Stimulated activated memory B cell treated with anti-CD40 and anti-IgM and Interleukin-4, amounts not matched to agents 10 μg/mL and 1 μg/mL and 100 μg/mL, for 72 hours (primary cell): ENCODE measurements at regions not wholly inside any gene's neighbourhood (a gene's known extent, or its start where the extent isn't known, plus 50 kb on each side); places are given as distances from the start of the nearest gene placed in this dataset.
"Not testable (repeated sequence)": the region's sequence is repeated elsewhere in the genome, so short reads cannot be mapped to it uniquely, and the experiment has no call there.

Source experiments
- ATAC-seq: fragments of 150-1000 bp; cut with Tn5 transposase; 2 replicates; pipeline ENCODE4 v1.10.0; 2021
- H3K27ac Mint-ChIP-seq: one replicate; pipeline ENCODE4 v1.8.0; 2022; ENCODE audit warnings: mild to moderate bottlenecking, mixed read lengths
- H3K27me3 Mint-ChIP-seq: one replicate; pipeline ENCODE4 v1.8.0; 2022; ENCODE audit warnings: mixed read lengths
- H3K36me3 Mint-ChIP-seq: one replicate; pipeline ENCODE4 v1.8.0; 2022; ENCODE audit warnings: mixed read lengths
- H3K4me1 Mint-ChIP-seq: one replicate; pipeline ENCODE4 v1.8.0; 2022; ENCODE audit warnings: mixed read lengths
- H3K4me3 Mint-ChIP-seq: one replicate; pipeline ENCODE4 v1.8.0; 2022; ENCODE audit warnings: mild to moderate bottlenecking, moderate library complexity, mixed read lengths
- H3K9me3 Mint-ChIP-seq: one replicate; pipeline ENCODE4 v1.8.0; 2022; ENCODE audit warnings: mixed read lengths

- H3K27ac Mint-ChIP-seq, H3K9me3 Mint-ChIP-seq, ATAC-seq, H3K4me3 Mint-ChIP-seq, H3K27me3 Mint-ChIP-seq: not testable (repeated sequence)
- peaks cover 16% of the 10 kb centered on the region for H3K4me1 Mint-ChIP-seq
- H3K36me3 Mint-ChIP-seq = peaks cover 51% of the 10 kb centered on the region
Observed at GRCh38 chr3:195962222-195962621, 53.9 kb upstream of the TNK2 start.

- H3K27me3 Mint-ChIP-seq, H3K9me3 Mint-ChIP-seq, ATAC-seq, H3K4me3 Mint-ChIP-seq: not testable (repeated sequence)
- Mint-ChIP-seq H3K36me3 (peaks cover 58% of the 10 kb centered on the region), H3K4me1 (peaks cover 16% of the 10 kb centered on the region), H3K27ac (peak overlapping the region; percentile 29)
Observed at GRCh38 chr3:195960971-195961775, 52.8 kb upstream of the TNK2 start.

GRCh38 chr3:195960164-195960563 is 51.8 kb upstream of the TNK2 start:
- not testable (repeated sequence) for H3K9me3 Mint-ChIP-seq, H3K27ac Mint-ChIP-seq, ATAC-seq, H3K27me3 Mint-ChIP-seq, H3K4me3 Mint-ChIP-seq
- H3K4me1 Mint-ChIP-seq = peaks cover 22% of the 10 kb centered on the region
- peaks cover 53% of the 10 kb centered on the region for H3K36me3 Mint-ChIP-seq

- ATAC-seq, H3K4me3 Mint-ChIP-seq: not testable (repeated sequence)
Observed at GRCh38 chr3:195959367-195960157, 51.2 kb upstream of the TNK2 start.

GRCh38 chr3:195958736-195959135 is 50.4 kb upstream of the TNK2 start:
- Mint-ChIP-seq H3K4me1 (peaks cover 22% of the 10 kb centered on the region), H3K27ac (peak overlapping the region; percentile 33), H3K36me3 (peaks cover 43% of the 10 kb centered on the region)
- ATAC-seq, H3K4me3 Mint-ChIP-seq, H3K9me3 Mint-ChIP-seq, H3K27me3 Mint-ChIP-seq: not testable (repeated sequence)

More at GRCh38 chr3:195959367-195960157, 51.2 kb upstream of the TNK2 start:
- H3K27ac Mint-ChIP-seq = peak overlapping the region; percentile 33
- peaks cover 47% of the 10 kb centered on the region for H3K36me3 Mint-ChIP-seq
- H3K4me1 Mint-ChIP-seq = peaks cover 22% of the 10 kb centered on the region
- H3K9me3 Mint-ChIP-seq, H3K27me3 Mint-ChIP-seq: not testable (repeated sequence)
